SU-DHL-6 (cell line): ENCODE measurements at regions not wholly inside any gene's neighbourhood (a gene's known extent, or its start where the extent isn't known, plus 50 kb on each side); places are given as distances from the start of the nearest gene placed in this dataset.

Experiments used
- CTCF ChIP-seq: fragments of 200-600 bp; sonication (generic); IDR thresholded peaks from one replicate; pipeline ENCODE4 v1.5.1; 2017; ENCODE audit warnings: antibody characterized with exemption, mild to moderate bottlenecking, low read length, moderate library complexity; ENCODE audit not compliant: insufficient read depth, poor library complexity, severe bottlenecking
- EZH2phosphoT487 ChIP-seq: fragments of 200-600 bp; sonication (generic), shearing (Covaris generic); conservative IDR thresholded peaks from 2 replicates; pipeline ENCODE4 v1.6.1; 2018; ENCODE audit warnings: mild to moderate bottlenecking, antibody characterized with exemption, low read length, moderate library complexity, mixed read lengths

GRCh38 chr13:58884353-58885209 lies 1253.0 kb downstream of the PCDH17 start:
- TF ChIP-seq CTCF (no peak), EZH2phosphoT487 (no peak)
